Right atrium auricular region (tissue), 2 donors: ENCODE measurements at regions not wholly inside any gene's neighbourhood (a gene's known extent, or its start where the extent isn't known, plus 50 kb on each side); places are given as distances from the start of the nearest gene placed in this dataset.

ENCODE experiments used
- DNase-seq: peaks from one replicate; pipeline ENCODE4 v3.0.0-alpha.2; 2019; ENCODE audit warnings: low spot score
- H3K27ac ChIP-seq, 2 donors: fragments of 200-600 bp; sonication (generic); 1 replicate in 1 of 2; 2 replicates in 1 of 2; pipeline ENCODE4 v1.5.1; 2016 to 2019
- H3K27me3 ChIP-seq, 2 donors: fragments of 200-600 bp; sonication (generic); one replicate each; pipeline versions ENCODE4 v1.5.1 to v1.6.0; 2017 to 2019
- H3K36me3 ChIP-seq: fragments of 200-600 bp; sonication (generic); one replicate; pipeline ENCODE4 v1.5.1; 2016
- H3K4me1 ChIP-seq, 2 donors: fragments of 200-600 bp; sonication (generic); one replicate each; pipeline versions ENCODE4 v1.5.1 to v1.6.0; 2017 to 2019
- H3K4me3 ChIP-seq, 2 donors: fragments of 200-600 bp; sonication (generic); 1 replicate in 1 of 2; 2 replicates in 1 of 2; pipeline ENCODE4 v1.5.1; 2017 to 2019; ENCODE audit warnings: mild to moderate bottlenecking in 1 of 2, moderate library complexity in 1 of 2
- H3K9me3 ChIP-seq, 2 donors: fragments of 200-600 bp; sonication (generic); one replicate each; pipeline ENCODE4 v1.5.1; 2019
- TF ChIP-seq, protein P1 (sequence below), 2 donors: fragments of 200-600 bp; sonication (generic); IDR thresholded peaks; one replicate each; pipeline ENCODE4 v1.5.1; 2019; ENCODE audit warnings: antibody characterized with exemption in 2 of 2

DNA sequence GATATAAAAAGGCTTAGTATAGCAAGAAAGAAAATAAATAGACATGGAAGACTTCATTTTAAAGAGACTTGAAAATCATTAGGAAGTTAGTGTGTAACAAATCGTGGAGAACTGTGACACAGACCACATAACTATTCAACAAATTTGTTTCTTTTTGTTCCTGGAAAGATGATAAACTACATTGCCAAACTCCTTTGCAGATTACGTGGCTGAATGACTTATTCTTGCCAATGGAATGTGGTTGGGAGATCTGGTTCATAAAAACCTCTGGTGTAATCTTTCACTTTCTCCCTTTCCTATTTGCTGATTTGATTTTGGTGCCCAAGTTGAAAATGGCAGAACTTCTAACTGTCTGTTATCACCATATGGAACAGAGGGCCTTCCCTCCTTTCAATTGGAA lies 328.9 kb upstream of the MEF2C start:
- Histone ChIP-seq H3K4me3 (no peak overlapping the region), H3K9me3 (no peaks in the 10 kb centered on the region), H3K4me1 (no peaks in the 10 kb centered on the region), H3K36me3 (no peaks in the 10 kb centered on the region), H3K27ac (no peak overlapping the region), H3K27me3 (no peaks in the 10 kb centered on the region)
- TF ChIP-seq, protein P1, sequence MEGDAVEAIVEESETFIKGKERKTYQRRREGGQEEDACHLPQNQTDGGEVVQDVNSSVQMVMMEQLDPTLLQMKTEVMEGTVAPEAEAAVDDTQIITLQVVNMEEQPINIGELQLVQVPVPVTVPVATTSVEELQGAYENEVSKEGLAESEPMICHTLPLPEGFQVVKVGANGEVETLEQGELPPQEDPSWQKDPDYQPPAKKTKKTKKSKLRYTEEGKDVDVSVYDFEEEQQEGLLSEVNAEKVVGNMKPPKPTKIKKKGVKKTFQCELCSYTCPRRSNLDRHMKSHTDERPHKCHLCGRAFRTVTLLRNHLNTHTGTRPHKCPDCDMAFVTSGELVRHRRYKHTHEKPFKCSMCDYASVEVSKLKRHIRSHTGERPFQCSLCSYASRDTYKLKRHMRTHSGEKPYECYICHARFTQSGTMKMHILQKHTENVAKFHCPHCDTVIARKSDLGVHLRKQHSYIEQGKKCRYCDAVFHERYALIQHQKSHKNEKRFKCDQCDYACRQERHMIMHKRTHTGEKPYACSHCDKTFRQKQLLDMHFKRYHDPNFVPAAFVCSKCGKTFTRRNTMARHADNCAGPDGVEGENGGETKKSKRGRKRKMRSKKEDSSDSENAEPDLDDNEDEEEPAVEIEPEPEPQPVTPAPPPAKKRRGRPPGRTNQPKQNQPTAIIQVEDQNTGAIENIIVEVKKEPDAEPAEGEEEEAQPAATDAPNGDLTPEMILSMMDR (IDR thresholded peaks at IDR 0.05) = no peak
- no peak for DNase-seq

DNA sequence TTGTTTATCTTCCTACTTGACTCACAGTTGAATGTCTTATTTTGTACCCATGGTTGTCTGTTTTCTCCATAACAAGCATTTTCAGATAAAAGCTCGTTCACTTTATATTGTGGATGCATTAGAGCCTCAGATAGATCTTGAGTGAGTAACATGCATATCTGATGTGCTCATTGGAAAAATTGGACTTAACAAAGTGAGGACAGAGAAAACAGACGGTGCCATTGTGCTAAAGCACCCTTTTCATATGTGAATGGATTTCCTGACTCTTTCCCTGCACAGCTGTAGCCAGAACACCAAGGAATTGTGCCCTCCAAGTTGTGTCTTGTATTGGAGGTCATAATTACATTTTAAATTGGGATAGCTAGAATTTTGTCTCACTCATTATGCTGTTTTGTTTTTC lies 325.8 kb upstream of the MEF2C start:
- Histone ChIP-seq H3K4me3 (no peak overlapping the region), H3K9me3 (no peaks in the 10 kb centered on the region), H3K27me3 (no peaks in the 10 kb centered on the region), H3K36me3 (no peaks in the 10 kb centered on the region), H3K27ac (no peak overlapping the region), H3K4me1 (no peaks in the 10 kb centered on the region)
- TF ChIP-seq, protein P1 (IDR thresholded peaks at IDR 0.05) = no peak
- no peak for DNase-seq

DNA sequence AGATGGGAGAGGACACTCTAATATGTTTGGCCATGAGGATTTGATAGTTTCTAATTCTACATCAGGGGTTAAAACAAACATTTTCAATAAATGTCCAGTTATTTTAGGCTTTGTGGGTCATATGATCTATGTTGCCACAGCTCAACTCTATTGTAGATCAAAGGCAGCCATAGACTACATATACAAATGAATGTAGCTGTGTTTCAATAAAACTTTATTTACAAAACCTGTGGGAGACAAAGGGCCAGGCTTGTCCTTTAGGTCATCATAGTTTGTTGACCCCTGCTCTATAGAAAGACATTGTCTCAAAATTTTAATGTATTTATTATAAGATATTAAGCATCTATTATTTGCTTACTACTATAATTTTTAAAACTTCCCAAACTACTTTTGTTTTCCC lies 325.4 kb upstream of the MEF2C start:
- H3K9me3 ChIP-seq = no peaks in the 10 kb centered on the region
- TF ChIP-seq, protein P1 (IDR thresholded peaks at IDR 0.05) = no peak
- no peak overlapping the region for H3K27ac ChIP-seq
- H3K27me3 ChIP-seq = no peaks in the 10 kb centered on the region
- no peak overlapping the region for H3K4me3 ChIP-seq
- H3K36me3 ChIP-seq = no peaks in the 10 kb centered on the region
- no peaks in the 10 kb centered on the region for H3K4me1 ChIP-seq
- no peak for DNase-seq

GRCh38 chr5:89204756-89205155 lies 321.8 kb upstream of the MEF2C start:
- H3K4me1 ChIP-seq = no peaks in the 10 kb centered on the region
- DNase-seq = no peak
- H3K27me3 ChIP-seq = no peaks in the 10 kb centered on the region
- TF ChIP-seq, protein P1 (IDR thresholded peaks at IDR 0.05) = no peak
- no peak overlapping the region for H3K4me3 ChIP-seq
- no peaks in the 10 kb centered on the region for H3K36me3 ChIP-seq
- no peak overlapping the region for H3K27ac ChIP-seq
- peaks cover 3 to 4% of the 10 kb centered on the region in 2 donors for H3K9me3 ChIP-seq

- Histone ChIP-seq H3K4me3 (no peak overlapping the region), H3K27me3 (no peaks in the 10 kb centered on the region), H3K36me3 (no peaks in the 10 kb centered on the region), H3K4me1 (no peaks in the 10 kb centered on the region), H3K9me3 (peaks cover 6 to 15% of the 10 kb centered on the region in 2 donors), H3K27ac (no peak overlapping the region)
- no peak for DNase-seq
- TF ChIP-seq, protein P1 (IDR thresholded peaks at IDR 0.05) = no peak
Observed at GRCh38 chr5:89203611-89204010, 320.6 kb upstream of the MEF2C start.

DNA sequence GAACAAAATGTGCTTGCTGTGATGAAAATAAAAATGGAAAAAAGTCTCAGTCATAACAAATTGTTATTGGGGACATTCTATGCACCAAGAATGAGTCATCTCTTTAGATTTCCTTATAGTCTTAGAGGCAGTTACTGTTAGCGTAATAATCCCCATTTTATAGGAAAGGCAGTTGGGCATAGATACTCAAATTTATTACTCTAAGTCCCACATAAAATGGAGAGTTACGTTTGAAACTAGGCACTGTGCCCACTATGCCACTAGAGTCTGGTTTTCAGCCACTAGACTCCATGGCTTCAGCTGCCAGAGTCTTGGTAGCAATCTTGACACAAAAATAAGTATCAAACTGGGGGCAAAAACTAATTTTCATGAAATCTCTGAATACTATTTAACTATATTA lies 317.9 kb upstream of the MEF2C start:
- H3K9me3 ChIP-seq = peaks cover 6 to 24% of the 10 kb centered on the region in 2 donors
- no peaks in the 10 kb centered on the region for H3K27me3 ChIP-seq
- H3K4me3 ChIP-seq = no peak overlapping the region
- no peaks in the 10 kb centered on the region for H3K4me1 ChIP-seq
- TF ChIP-seq, protein P1 (IDR thresholded peaks at IDR 0.05) = no peak
- H3K27ac ChIP-seq = no peak overlapping the region
- DNase-seq = no peak
- H3K36me3 ChIP-seq = no peaks in the 10 kb centered on the region
